Trophoblast cell (in vitro differentiated cells and primary cell): ENCODE measurements at regions not wholly inside any gene's neighbourhood (a gene's known extent, or its start where the extent isn't known, plus 50 kb on each side); places are given as distances from the start of the nearest gene placed in this dataset.

ENCODE experiments used
- DNase-seq, 2 donors: peaks; one replicate each; pipeline ENCODE4 v3.0.0-alpha.2; 2016
- H2AFZ ChIP-seq: 2 replicates; pipeline ENCODE4 v1.6.1; 2013; ENCODE audit warnings: low read length, moderate library complexity, mild to moderate bottlenecking; ENCODE audit not compliant: insufficient read depth, poor library complexity
- H2AK5ac ChIP-seq: 2 replicates; pipeline ENCODE4 v1.6.1; 2013; ENCODE audit warnings: mild to moderate bottlenecking, low read length
- H2BK120ac ChIP-seq: 2 replicates; pipeline ENCODE4 v1.6.1; 2013; ENCODE audit warnings: low read length, mild to moderate bottlenecking, moderate library complexity; ENCODE audit not compliant: insufficient read depth, poor library complexity
- H2BK12ac ChIP-seq: 2 replicates; pipeline ENCODE4 v1.6.1; 2013; ENCODE audit warnings: mild to moderate bottlenecking, low read length, moderate library complexity
- H2BK5ac ChIP-seq: 2 replicates; pipeline ENCODE4 v1.6.1; 2013; ENCODE audit warnings: low read length, low read depth, moderate library complexity, mild to moderate bottlenecking; ENCODE audit not compliant: poor library complexity
- H3K14ac ChIP-seq: 2 replicates; pipeline ENCODE4 v1.6.1; 2013; ENCODE audit warnings: mild to moderate bottlenecking, low read length
- H3K18ac ChIP-seq: 2 replicates; pipeline ENCODE4 v1.6.1; 2013; ENCODE audit warnings: mild to moderate bottlenecking, low read length
- H3K23ac ChIP-seq: 2 replicates; pipeline ENCODE4 v1.6.1; 2013; ENCODE audit warnings: low read length
- H3K27ac ChIP-seq: 2 replicates; pipeline ENCODE4 v1.5.1; 2013; ENCODE audit warnings: low read depth, mild to moderate bottlenecking, inconsistent platforms, low read length, moderate library complexity
- H3K27me3 ChIP-seq: 2 replicates; pipeline ENCODE4 v1.6.1; 2013; ENCODE audit warnings: inconsistent platforms, mild to moderate bottlenecking, low read length, moderate library complexity; ENCODE audit not compliant: insufficient read depth
- H3K36me3 ChIP-seq, 2 experiments: 1 replicate in 1 of 2; 2 replicates in 1 of 2; pipeline ENCODE4 v1.6.1; 2013; ENCODE audit warnings: low read length in 2 of 2, mild to moderate bottlenecking in 2 of 2, moderate library complexity in 1 of 2; ENCODE audit not compliant: insufficient read depth in 2 of 2, control insufficient read depth in 1 of 2
- H3K4ac ChIP-seq: 2 replicates; pipeline ENCODE4 v1.6.1; 2013; ENCODE audit warnings: low read depth, mild to moderate bottlenecking, low read length, moderate library complexity
- H3K4me1 ChIP-seq, 2 experiments: 1 replicate in 1 of 2; 2 replicates in 1 of 2; pipeline ENCODE4 v1.6.1; 2013; ENCODE audit warnings: low read length in 2 of 2, mild to moderate bottlenecking in 2 of 2, moderate library complexity in 1 of 2; ENCODE audit not compliant: insufficient read depth in 2 of 2, control insufficient read depth in 1 of 2
- H3K4me2 ChIP-seq: 2 replicates; pipeline ENCODE4 v1.6.1; 2013; ENCODE audit warnings: inconsistent platforms, mild to moderate bottlenecking, low read length, moderate library complexity
- H3K4me3 ChIP-seq: 2 replicates; pipeline ENCODE4 v1.5.1; 2013; ENCODE audit warnings: mild to moderate bottlenecking, low read depth, low read length, inconsistent platforms
- H3K79me1 ChIP-seq: one replicate; pipeline ENCODE4 v1.6.1; 2013; ENCODE audit warnings: low read length
- H3K79me2 ChIP-seq: 2 replicates; pipeline ENCODE4 v1.6.1; 2013; ENCODE audit warnings: low read length, mild to moderate bottlenecking; ENCODE audit not compliant: control insufficient read depth, insufficient read depth, poor library complexity
- H3K9ac ChIP-seq: 2 replicates; pipeline ENCODE4 v1.6.1; 2013; ENCODE audit warnings: mild to moderate bottlenecking, low read length
- H3K9me3 ChIP-seq: 2 replicates; pipeline ENCODE4 v1.6.1; 2013; ENCODE audit warnings: low read depth, mild to moderate bottlenecking, control low read depth, inconsistent platforms, low read length; ENCODE audit not compliant: insufficient read depth
- H4K12ac ChIP-seq: 2 replicates; pipeline ENCODE4 v1.6.1; 2013; ENCODE audit warnings: low read depth, mild to moderate bottlenecking, low read length, moderate library complexity
- H4K8ac ChIP-seq: 2 replicates; pipeline ENCODE4 v1.6.1; 2013; ENCODE audit warnings: low read depth, mild to moderate bottlenecking, low read length, moderate library complexity
- H4K91ac ChIP-seq: one replicate; pipeline ENCODE4 v1.6.1; 2013; ENCODE audit warnings: low read depth, mild to moderate bottlenecking, low read length, moderate library complexity
- WGBS: extraction: QIAGEN DNeasy Blood & Tissue Kit; methylation state at CpG from one replicate; pipeline ENCODE4 v1.1.7; 2013; ENCODE audit warnings: missing lambda C conversion rate; ENCODE audit not compliant: insufficient read length, insufficient coverage; ENCODE audit errors: extremely low coverage; 5-methylcytosine and 5-hydroxymethylcytosine counted together

- Histone ChIP-seq H3K27me3 (no peaks in the 10 kb centered on the region), H3K9me3 (no peaks in the 10 kb centered on the region), H3K14ac (no peak overlapping the region), H2AFZ (no peak overlapping the region), H3K4ac (no peak overlapping the region), H3K9ac (no peak overlapping the region), H2BK120ac (no peak overlapping the region), H3K4me1 (no peaks in the 10 kb centered on the region), H2BK12ac (no peak overlapping the region), H3K79me1 (no peaks in the 10 kb centered on the region), H3K23ac (no peak overlapping the region), H3K4me3 (no peak overlapping the region), H3K4me2 (no peak overlapping the region), H3K36me3 (no peaks in the 10 kb centered on the region), H4K12ac (no peak overlapping the region), H4K8ac (no peak overlapping the region), H3K18ac (no peak overlapping the region), H2BK5ac (no peak overlapping the region), H3K27ac (no peak overlapping the region), H3K79me2 (no peaks in the 10 kb centered on the region), H4K91ac (no peak overlapping the region), H2AK5ac (no peak overlapping the region)
- DNase-seq, result peak in 1 of 2 donors; percentile 45
- WGBS, result no CpG with 5 or more reads among the region's 1 CpG
These were observed 377.1 kb upstream of the HS3ST1 start for GRCh38 chr4:11805842-11806241.

GRCh38 chr4:11801466-11802446 is 373.1 kb upstream of the HS3ST1 start:
- Histone ChIP-seq H3K9ac (no peak overlapping the region), H2AK5ac (no peak overlapping the region), H4K91ac (no peak overlapping the region), H2BK5ac (no peak overlapping the region), H3K4me1 (no peaks in the 10 kb centered on the region), H2BK12ac (no peak overlapping the region), H3K4me3 (no peak overlapping the region), H3K79me1 (no peaks in the 10 kb centered on the region), H3K9me3 (no peaks in the 10 kb centered on the region), H3K27me3 (no peaks in the 10 kb centered on the region), H3K4me2 (no peak overlapping the region), H3K36me3 (no peaks in the 10 kb centered on the region), H4K8ac (no peak overlapping the region), H2AFZ (no peak overlapping the region), H3K18ac (no peak overlapping the region), H3K14ac (no peak overlapping the region), H3K27ac (no peak overlapping the region), H3K4ac (no peak overlapping the region), H3K23ac (no peak overlapping the region), H2BK120ac (no peak overlapping the region), H4K12ac (no peak overlapping the region), H3K79me2 (no peaks in the 10 kb centered on the region)
- no CpG with 5 or more reads among the region's 7 CpGs for WGBS
- no peak for DNase-seq

GRCh38 chr4:11799196-11799595 is 370.5 kb upstream of the HS3ST1 start:
- Histone ChIP-seq H2BK12ac (no peak overlapping the region), H3K4me3 (no peak overlapping the region), H3K4ac (no peak overlapping the region), H3K79me2 (no peaks in the 10 kb centered on the region), H3K27ac (no peak overlapping the region), H4K12ac (no peak overlapping the region), H3K79me1 (no peaks in the 10 kb centered on the region), H2AFZ (no peak overlapping the region), H2BK5ac (no peak overlapping the region), H3K4me2 (no peak overlapping the region), H3K27me3 (no peaks in the 10 kb centered on the region), H3K14ac (no peak overlapping the region), H3K4me1 (no peaks in the 10 kb centered on the region), H4K8ac (no peak overlapping the region), H4K91ac (no peak overlapping the region), H2AK5ac (no peak overlapping the region), H3K9ac (no peak overlapping the region), H3K18ac (no peak overlapping the region), H3K9me3 (no peaks in the 10 kb centered on the region), H2BK120ac (no peak overlapping the region), H3K36me3 (no peaks in the 10 kb centered on the region), H3K23ac (no peak overlapping the region)
- no CpG with 5 or more reads among the region's 1 CpG for WGBS
- DNase-seq, result no peak

DNA sequence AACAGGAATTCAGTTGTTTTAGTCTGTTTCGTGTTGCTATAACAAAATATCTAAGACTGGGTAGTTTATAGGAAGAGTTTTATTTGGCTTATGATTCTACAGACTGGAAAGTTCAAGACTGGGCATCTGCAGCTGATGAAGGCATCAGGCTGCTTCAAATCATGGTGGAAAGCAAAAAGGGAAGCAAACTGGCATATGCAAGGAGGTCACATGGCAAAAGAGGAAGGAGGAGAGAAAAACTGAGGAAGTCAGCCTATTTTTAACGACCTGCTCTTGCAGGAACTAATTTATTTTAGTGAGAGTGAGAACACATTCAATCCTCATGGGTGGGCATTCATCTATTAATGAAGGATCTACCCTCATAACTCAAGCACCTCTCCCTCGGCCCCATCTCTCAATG is 363.1 kb upstream of the HS3ST1 start:
- no peaks in the 10 kb centered on the region for H3K27me3 ChIP-seq
- DNase-seq, result no peak
- no peak overlapping the region for H2AK5ac ChIP-seq
- no peak overlapping the region for H3K4me2 ChIP-seq
- H4K8ac ChIP-seq, result no peak overlapping the region
- H2BK5ac ChIP-seq, result no peak overlapping the region
- no peak overlapping the region for H3K9ac ChIP-seq
- H3K4ac ChIP-seq, result no peak overlapping the region
- no peak overlapping the region for H2BK12ac ChIP-seq
- H4K12ac ChIP-seq, result no peak overlapping the region
- H3K14ac ChIP-seq, result no peak overlapping the region
- H3K23ac ChIP-seq, result no peak overlapping the region
- H3K4me3 ChIP-seq, result no peak overlapping the region
- no CpG with 5 or more reads among the region's 3 CpGs for WGBS
- H3K36me3 ChIP-seq, result no peaks in the 10 kb centered on the region
- H3K4me1 ChIP-seq, result no peaks in the 10 kb centered on the region
- no peaks in the 10 kb centered on the region for H3K79me1 ChIP-seq
- H3K18ac ChIP-seq, result no peak overlapping the region
- no peaks in the 10 kb centered on the region for H3K9me3 ChIP-seq
- no peak overlapping the region for H4K91ac ChIP-seq
- no peak overlapping the region for H3K27ac ChIP-seq
- no peak overlapping the region for H2BK120ac ChIP-seq
- no peak overlapping the region for H2AFZ ChIP-seq
- H3K79me2 ChIP-seq, result no peaks in the 10 kb centered on the region
